B cell (primary cell): ENCODE measurements at regions not wholly inside any gene's neighbourhood (a gene's known extent, or its start where the extent isn't known, plus 50 kb on each side); places are given as distances from the start of the nearest gene placed in this dataset.

Experiments
- ATAC-seq: fragments of 200-7000 bp; cut with Tn5 transposase; one replicate; pipeline ENCODE4 v1.10.0; 2021; ENCODE audit warnings: low read depth, mild to moderate bottlenecking, moderate number of reproducible peaks, moderate library complexity
- CTCF ChIA-PET: fragments of 350-600 bp; sonication (Branson Sonifier 250); formaldehyde crosslinking; loops from one replicate; lab custom pipeline; 2021; ENCODE audit warnings: antibody characterized with exemption, inconsistent platforms; lab: Charles Lee
- POLR2A ChIA-PET: fragments of 350-600 bp; sonication (Branson Sonifier 250); formaldehyde crosslinking; loops from one replicate; lab custom pipeline; 2021; ENCODE audit warnings: antibody characterized with exemption; lab: Charles Lee
- DNase-seq: peaks from one replicate; pipeline ENCODE4 v3.0.0; 2013
- H2AFZ ChIP-seq: 2 replicates; pipeline ENCODE4 v1.6.1; 2012; ENCODE audit warnings: mild to moderate bottlenecking, low read depth, low read length; ENCODE audit not compliant: insufficient read depth, poor library complexity, severe bottlenecking
- H3K27ac ChIP-seq, 2 donors: 1 replicate in 1 of 2; 2 replicates in 1 of 2; pipeline ENCODE4 v1.5.1; 2012 to 2013; ENCODE audit warnings: low read length in 2 of 2, mild to moderate bottlenecking in 2 of 2, moderate library complexity in 1 of 2
- H3K27me3 ChIP-seq, 4 experiments: fragments of 200-600 bp in 1 of 4; sonication (generic) in 1 of 4; replicated peaks in 1 of 4; 1 replicate in 2 of 4; 2 replicates in 2 of 4; pipeline versions ENCODE4 v1.6.1 to v1.7.0; 2013 to 2016; ENCODE audit warnings: low read length in 3 of 4, mild to moderate bottlenecking in 2 of 4, mixed read lengths in 1 of 4, moderate library complexity in 1 of 4; ENCODE audit not compliant: insufficient read depth in 4 of 4, control insufficient read depth in 3 of 4; ENCODE audit errors: control extremely low read depth in 1 of 4
- H3K36me3 ChIP-seq, 2 experiments: replicated peaks in 1 of 2; 1 replicate in 1 of 2; 2 replicates in 1 of 2; pipeline versions ENCODE4 v1.6.1 to v1.7.1; 2013; ENCODE audit warnings: low read length in 1 of 2; ENCODE audit not compliant: insufficient read depth in 2 of 2, control insufficient read depth in 1 of 2; ENCODE audit errors: control extremely low read depth in 1 of 2, extremely low read depth in 1 of 2
- H3K4me1 ChIP-seq, 2 donors: fragments of 200-600 bp in 1 of 2; sonication (generic) in 1 of 2; 1 replicate in 1 of 2; 2 replicates in 1 of 2; pipeline versions ENCODE4 v1.5.1 to v1.6.1; 2013 to 2017; ENCODE audit warnings: low read length in 2 of 2; ENCODE audit not compliant: control insufficient read depth in 2 of 2, insufficient read depth in 2 of 2
- H3K4me2 ChIP-seq: replicated peaks from 2 replicates; pipeline ENCODE3; 2012; ENCODE audit warnings: mild to moderate bottlenecking, low read depth, low read length; ENCODE audit not compliant: poor library complexity, severe bottlenecking
- H3K4me3 ChIP-seq, 5 experiments: fragments of 200-600 bp in 1 of 5; sonication (generic) in 1 of 5; 1 replicate in 3 of 5; 2 replicates in 2 of 5; pipeline versions ENCODE4 v1.5.1 to v1.7.0; 2011 to 2016; ENCODE audit warnings: low read length in 4 of 5, mild to moderate bottlenecking in 4 of 5, low read depth in 2 of 5, control low read depth in 1 of 5, moderate library complexity in 1 of 5; ENCODE audit not compliant: insufficient read depth in 1 of 5; ENCODE audit errors: control extremely low read depth in 1 of 5, extremely low read depth in 1 of 5
- H3K79me2 ChIP-seq: fragments of 200-600 bp; sonication (generic); one replicate; pipeline ENCODE4 v1.6.0; 2016; ENCODE audit warnings: low read length; ENCODE audit not compliant: control insufficient read depth, insufficient read depth
- H3K9ac ChIP-seq: fragments of 200-600 bp; sonication (generic); 2 replicates; pipeline ENCODE4 v1.6.1; 2017; ENCODE audit warnings: mild to moderate bottlenecking, low read length, moderate library complexity
- H3K9me3 ChIP-seq, 3 donors: one replicate each; pipeline versions ENCODE4 v1.6.1 to v1.7.1; 2013; ENCODE audit warnings: low read length in 2 of 3; ENCODE audit not compliant: control insufficient read depth in 2 of 3, insufficient read depth in 1 of 3; ENCODE audit errors: control extremely low read depth in 1 of 3
- H4K20me1 ChIP-seq: 2 replicates; pipeline ENCODE4 v1.6.0; 2012; ENCODE audit warnings: mild to moderate bottlenecking, low read length; ENCODE audit not compliant: insufficient read depth, control insufficient read depth, poor library complexity, severe bottlenecking
- H3K27ac Mint-ChIP-seq: one replicate; pipeline ENCODE4 v1.8.0; 2021; ENCODE audit warnings: mixed read lengths
- H3K27me3 Mint-ChIP-seq: one replicate; pipeline ENCODE4 v1.8.0; 2021; ENCODE audit warnings: mixed read lengths
- H3K4me1 Mint-ChIP-seq: one replicate; pipeline ENCODE4 v1.8.0; 2021; ENCODE audit warnings: mixed read lengths
- H3K4me3 Mint-ChIP-seq: one replicate; pipeline ENCODE4 v1.8.0; 2021; ENCODE audit warnings: mixed read lengths
- H3K9me3 Mint-ChIP-seq: one replicate; pipeline ENCODE4 v1.8.0; 2022; ENCODE audit warnings: mixed read lengths; ENCODE audit not compliant: insufficient read depth
- CTCF ChIP-seq: fragments of 200-600 bp; IDR thresholded peaks from one replicate; pipeline ENCODE4 v1.8.0; 2022; ENCODE audit warnings: antibody characterized with exemption, mild to moderate bottlenecking
- EZH2 ChIP-seq: IDR thresholded peaks from 2 replicates; pipeline ENCODE4 v1.6.1; 2012; ENCODE audit warnings: borderline replicate concordance, low read depth, mild to moderate bottlenecking, moderate library complexity, low read length; ENCODE audit not compliant: insufficient read depth, poor library complexity, severe bottlenecking
- whole genome bisulfite sequencing: methylation state at CpG from one replicate; pipeline ENCODE4 v1.1.5; 2013; ENCODE audit warnings: missing lambda C conversion rate; ENCODE audit not compliant: insufficient coverage; 5-methylcytosine and 5-hydroxymethylcytosine counted together
- intact Hi-C: fragments of 100-400 bp; cut with micrococcal nuclease; formaldehyde crosslinking; loops from one replicate; pipeline ENCODE4 v1.10.0; 2022

DNA sequence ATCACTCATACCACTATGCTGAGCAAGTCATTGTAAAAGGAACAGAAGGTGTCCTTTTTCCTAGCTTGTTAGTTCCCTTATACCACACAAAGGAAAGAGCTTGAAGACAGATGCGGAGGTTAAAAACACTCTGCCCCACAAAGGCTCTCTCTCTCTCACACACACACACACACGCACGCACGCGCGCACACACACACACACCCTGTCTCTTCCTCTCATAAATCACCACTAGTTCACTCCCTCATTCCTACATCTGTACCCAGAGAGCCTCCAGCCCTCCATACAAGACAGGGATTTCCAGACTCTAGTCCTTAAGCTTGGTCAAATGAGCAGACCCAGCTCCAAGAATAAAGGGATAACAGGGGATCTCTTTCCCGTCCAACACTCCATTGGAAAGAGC is 120.1 kb upstream of the THBS1 start:
- no peak overlapping the region for H3K27ac ChIP-seq
- Mint-ChIP-seq H3K9me3 (no peaks in the 10 kb centered on the region), H3K27ac (no peak overlapping the region), H3K27me3 (peaks cover 3% of the 10 kb centered on the region), H3K4me1 (no peaks in the 10 kb centered on the region), H3K4me3 (no peak overlapping the region)
- POLR2A ChIA-PET = no interaction called here
- H3K79me2 ChIP-seq = no peaks in the 10 kb centered on the region
- no peaks in the 10 kb centered on the region for H3K36me3 ChIP-seq
- H4K20me1 ChIP-seq = no peaks in the 10 kb centered on the region
- CTCF ChIA-PET = interaction anchor here (0.7 kb wide), 1 partner anchor 11 kb away, joined by 3 read pairs; no protein-coding TSS in a partner anchor
- no peak overlapping the region for H3K4me3 ChIP-seq
- WGBS = 72% methylated on average over 6 of the region's 7 CpGs
- H3K4me2 ChIP-seq = no peak overlapping the region
- no peaks in the 10 kb centered on the region for H3K4me1 ChIP-seq
- H3K9ac ChIP-seq = no peak overlapping the region
- DNase-seq (no peak), ATAC-seq (no peak)
- TF ChIP-seq CTCF (no peak), EZH2 (no peak)
- no peaks in the 10 kb centered on the region for H3K27me3 ChIP-seq
- no peaks in the 10 kb centered on the region for H3K9me3 ChIP-seq
- intact Hi-C loops = no loop called here
- H2AFZ ChIP-seq = no peak overlapping the region

DNA sequence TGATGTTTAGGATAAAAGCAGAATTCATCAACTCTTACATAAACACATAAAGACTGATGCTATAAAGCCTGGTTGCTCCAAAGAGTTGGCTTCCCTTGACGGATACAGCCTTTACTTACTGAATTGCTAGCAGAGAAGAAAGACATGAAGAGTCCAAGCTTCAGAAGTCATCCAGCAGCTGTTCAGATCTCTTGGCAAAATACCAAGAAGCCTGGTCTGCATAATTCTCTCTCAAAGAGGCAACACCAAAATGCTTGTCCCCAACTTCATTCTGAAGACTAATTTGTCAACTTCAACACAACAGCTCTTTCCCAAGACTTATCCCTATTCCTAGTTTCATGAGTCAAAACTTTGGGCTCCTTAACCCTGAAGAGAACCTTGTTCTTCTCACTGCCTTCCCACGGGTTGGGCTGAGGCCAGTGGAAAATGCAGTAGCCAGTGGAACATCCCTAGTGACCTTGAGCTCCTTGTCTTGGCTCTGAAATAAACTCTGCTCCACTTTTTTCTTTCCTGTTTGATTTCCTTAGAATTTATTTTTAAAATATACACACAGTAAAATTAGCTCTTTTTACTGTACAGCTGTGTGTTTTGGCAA is 119.2 kb upstream of the THBS1 start:
- Mint-ChIP-seq H3K9me3 (no peaks in the 10 kb centered on the region), H3K4me3 (no peak overlapping the region), H3K4me1 (no peaks in the 10 kb centered on the region), H3K27me3 (peaks cover 3% of the 10 kb centered on the region), H3K27ac (no peak overlapping the region)
- no peak for TF ChIP-seq CTCF
- TF ChIP-seq EZH2 = no peak
- Histone ChIP-seq H3K9me3 (no peaks in the 10 kb centered on the region), H3K36me3 (no peaks in the 10 kb centered on the region), H3K27ac (no peak overlapping the region), H3K4me2 (no peak overlapping the region), H4K20me1 (no peaks in the 10 kb centered on the region), H3K4me3 (no peak overlapping the region), H2AFZ (no peak overlapping the region), H3K27me3 (no peaks in the 10 kb centered on the region), H3K9ac (no peak overlapping the region), H3K79me2 (no peaks in the 10 kb centered on the region), H3K4me1 (no peaks in the 10 kb centered on the region)
- ChIA-PET CTCF (interaction anchor here (0.7 kb wide), 1 partner anchor 12 kb away, joined by 3 read pairs; no protein-coding TSS in a partner anchor), POLR2A (no interaction called here)
- intact Hi-C loops = no loop called here
- ATAC-seq = no peak
- no peak for DNase-seq
- 80% methylated on average over 2 of the region's 2 CpGs for WGBS
